Caco-2 (cell line): ENCODE measurements at regions not wholly inside any gene's neighbourhood (a gene's known extent, or its start where the extent isn't known, plus 50 kb on each side); places are given as distances from the start of the nearest gene placed in this dataset.

Experiments
- BruUV-seq: library from RNA; stranded (reverse); fragments of 400-500 nt; replicated peaks from 2 replicates; lab custom pipeline; 2021; lab: Mats Ljungman, UMichigan
- CTCF ChIA-PET: fragments of 300-600 bp; sonication (Branson Sonifier 250); formaldehyde crosslinking; loops from one replicate; lab custom pipeline; 2022; ENCODE audit warnings: antibody characterized with exemption; lab: Charles Lee
- POLR2A ChIA-PET: fragments of 300-600 bp; sonication (Branson Sonifier 250); formaldehyde crosslinking; loops from one replicate; lab custom pipeline; 2022; ENCODE audit warnings: antibody characterized with exemption; lab: Charles Lee
- DNase-seq, 2 experiments: peaks; one replicate each; pipeline versions ENCODE4 v3.0.0 to v3.0.0-alpha.2; 2020 to 2022
- H3K27me3 ChIP-seq: replicated peaks from 2 replicates; pipeline ENCODE4 v1.6.0; 2011; ENCODE audit warnings: low read length; ENCODE audit not compliant: control insufficient read depth, insufficient read depth
- H3K36me3 ChIP-seq: 2 replicates; pipeline ENCODE4 v1.5.1; 2011; ENCODE audit warnings: low read length; ENCODE audit not compliant: control insufficient read depth, insufficient read depth
- H3K4me1 ChIP-seq: fragments of 250-450 bp; sonication (Bioruptor Pico); 2 replicates; pipeline ENCODE4 v1.5.1; 2020; ENCODE audit warnings: mild to moderate bottlenecking
- H3K4me3 ChIP-seq: 2 replicates; pipeline ENCODE4 v1.5.1; 2011; ENCODE audit warnings: low read depth, mild to moderate bottlenecking, control low read depth, low read length
- H3K9me3 ChIP-seq: fragments of 250-450 bp; sonication (Bioruptor Pico); 2 replicates; pipeline ENCODE4 v1.5.1; 2020; ENCODE audit warnings: mild to moderate bottlenecking, moderate library complexity
- H3K27ac Mint-ChIP-seq: one replicate; pipeline ENCODE4 v1.8.0; 2022; ENCODE audit warnings: mixed read lengths; ENCODE audit not compliant: unreplicated experiment
- H3K27me3 Mint-ChIP-seq: one replicate; pipeline ENCODE4 v1.8.0; 2022; ENCODE audit warnings: mixed read lengths; ENCODE audit not compliant: insufficient read depth, unreplicated experiment
- H3K36me3 Mint-ChIP-seq: one replicate; pipeline ENCODE4 v1.8.0; 2022; ENCODE audit warnings: mild to moderate bottlenecking, mixed read lengths; ENCODE audit not compliant: insufficient read depth, unreplicated experiment
- H3K4me1 Mint-ChIP-seq: one replicate; pipeline ENCODE4 v1.8.0; 2022; ENCODE audit warnings: low read depth, mixed read lengths; ENCODE audit not compliant: unreplicated experiment
- H3K4me3 Mint-ChIP-seq: one replicate; pipeline ENCODE4 v1.8.0; 2022; ENCODE audit warnings: mild to moderate bottlenecking, moderate library complexity, mixed read lengths; ENCODE audit not compliant: unreplicated experiment
- H3K9me3 Mint-ChIP-seq: one replicate; pipeline ENCODE4 v1.8.0; 2022; ENCODE audit warnings: mixed read lengths; ENCODE audit not compliant: unreplicated experiment
- intact Hi-C: fragments of 100-400 bp; cut with micrococcal nuclease; formaldehyde crosslinking; loops from one replicate; pipeline ENCODE4 v1.10.0; 2022; ENCODE audit not compliant: unreplicated experiment
- TF ChIP-seq, protein P1 (sequence below), 2 experiments: fragments of 200-600 bp in 1 of 2; IDR thresholded peaks; 1 replicate in 1 of 2; 2 replicates in 1 of 2; pipeline versions ENCODE4 v1.5.1 to v1.8.0; 2011 to 2022; ENCODE audit warnings: antibody characterized with exemption in 1 of 2, control low read depth in 1 of 2, inconsistent platforms in 1 of 2, low read depth in 1 of 2, low read length in 1 of 2, mild to moderate bottlenecking in 1 of 2, moderate library complexity in 1 of 2; ENCODE audit not compliant: insufficient read depth in 1 of 2, severe bottlenecking in 1 of 2, unreplicated experiment in 1 of 2

DNA sequence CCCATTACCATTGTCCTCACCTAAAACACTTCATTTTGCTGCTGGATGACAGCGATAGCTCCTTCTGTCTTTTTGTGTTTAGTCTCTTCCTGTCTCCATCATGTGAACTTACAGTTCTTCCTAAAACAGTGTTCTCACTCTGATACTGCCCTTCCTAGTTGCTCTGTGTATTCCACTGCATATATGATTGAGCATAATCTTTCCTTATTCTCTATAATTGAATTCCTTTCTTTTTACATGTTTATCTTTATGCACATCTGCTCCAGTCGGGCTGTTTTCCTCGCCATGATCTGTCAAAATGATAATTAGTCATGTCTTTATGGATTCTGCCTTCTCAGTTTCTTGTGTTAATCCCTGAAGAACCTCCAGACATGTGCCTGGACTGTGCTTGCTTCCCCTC, 405.1 kb upstream of the SEMA6D start:
- intact Hi-C loops: no loop called here
- Mint-ChIP-seq H3K4me1 (no peaks in the 10 kb centered on the region), H3K4me3 (no peak overlapping the region), H3K27me3 (peaks cover 7% of the 10 kb centered on the region), H3K27ac (no peak overlapping the region), H3K9me3 (no peaks in the 10 kb centered on the region), H3K36me3 (no peaks in the 10 kb centered on the region)
- Histone ChIP-seq H3K4me3 (no peak overlapping the region), H3K36me3 (no peaks in the 10 kb centered on the region), H3K9me3 (no peaks in the 10 kb centered on the region), H3K27me3 (no peaks in the 10 kb centered on the region), H3K4me1 (no peaks in the 10 kb centered on the region)
- DNase-seq: no peak
- BruUV-seq: no TSS peak
- TF ChIP-seq, protein P1, sequence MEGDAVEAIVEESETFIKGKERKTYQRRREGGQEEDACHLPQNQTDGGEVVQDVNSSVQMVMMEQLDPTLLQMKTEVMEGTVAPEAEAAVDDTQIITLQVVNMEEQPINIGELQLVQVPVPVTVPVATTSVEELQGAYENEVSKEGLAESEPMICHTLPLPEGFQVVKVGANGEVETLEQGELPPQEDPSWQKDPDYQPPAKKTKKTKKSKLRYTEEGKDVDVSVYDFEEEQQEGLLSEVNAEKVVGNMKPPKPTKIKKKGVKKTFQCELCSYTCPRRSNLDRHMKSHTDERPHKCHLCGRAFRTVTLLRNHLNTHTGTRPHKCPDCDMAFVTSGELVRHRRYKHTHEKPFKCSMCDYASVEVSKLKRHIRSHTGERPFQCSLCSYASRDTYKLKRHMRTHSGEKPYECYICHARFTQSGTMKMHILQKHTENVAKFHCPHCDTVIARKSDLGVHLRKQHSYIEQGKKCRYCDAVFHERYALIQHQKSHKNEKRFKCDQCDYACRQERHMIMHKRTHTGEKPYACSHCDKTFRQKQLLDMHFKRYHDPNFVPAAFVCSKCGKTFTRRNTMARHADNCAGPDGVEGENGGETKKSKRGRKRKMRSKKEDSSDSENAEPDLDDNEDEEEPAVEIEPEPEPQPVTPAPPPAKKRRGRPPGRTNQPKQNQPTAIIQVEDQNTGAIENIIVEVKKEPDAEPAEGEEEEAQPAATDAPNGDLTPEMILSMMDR (IDR thresholded peaks at IDR 0.05; ENCODE audit: insufficient read depth in 1 of 2, low read depth in 1 of 2, low read length in 1 of 2, severe bottlenecking in 1 of 2, unreplicated experiment in 1 of 2): no peak
- ChIA-PET CTCF (no interaction called here), POLR2A (no interaction called here)

DNA sequence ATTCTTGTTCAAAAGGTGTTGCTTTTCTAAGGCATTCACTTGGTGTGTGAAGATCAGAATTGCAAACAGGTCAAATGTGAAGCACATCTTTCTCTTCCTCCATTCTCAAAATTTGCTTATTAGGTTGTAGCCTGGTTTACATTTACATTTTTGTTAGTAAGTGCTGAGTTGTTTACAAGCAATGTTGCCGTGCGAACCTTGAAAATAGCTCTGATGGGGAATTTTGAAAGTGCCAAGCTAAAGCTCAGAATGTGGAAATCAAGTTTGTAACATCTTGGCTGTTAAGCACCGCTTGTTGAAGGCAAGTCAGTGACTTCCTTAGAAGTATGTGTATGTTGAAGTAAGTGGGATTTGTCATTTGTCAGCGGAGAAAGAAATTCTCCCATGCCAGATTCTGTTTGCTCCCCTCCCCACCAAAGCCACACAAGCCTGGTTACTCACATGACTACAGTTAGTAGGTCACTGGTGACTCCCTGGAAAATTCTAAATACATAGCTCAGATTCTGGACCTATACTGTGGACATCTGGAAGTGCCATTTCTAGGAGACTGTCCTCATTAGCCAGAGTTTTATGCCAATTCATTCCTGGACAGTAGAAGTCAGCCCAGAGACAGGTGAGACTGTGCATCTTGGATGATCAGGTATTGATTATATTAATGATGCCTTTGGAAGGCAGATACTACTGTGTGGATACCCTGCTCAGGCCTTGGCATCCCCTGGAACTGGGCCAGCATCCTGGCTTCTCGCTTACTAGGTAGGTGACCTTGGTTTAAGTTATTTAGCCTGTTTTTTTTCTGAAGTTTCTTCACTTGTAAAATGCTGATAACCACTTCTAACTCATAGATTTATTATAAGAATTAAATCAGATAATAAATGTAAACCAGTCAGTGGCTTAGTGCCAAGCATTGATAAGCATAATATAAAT, 390.6 kb upstream of the SEMA6D start:
- Mint-ChIP-seq H3K9me3 (no peaks in the 10 kb centered on the region), H3K4me3 (no peak overlapping the region), H3K27me3 (peaks cover 3% of the 10 kb centered on the region), H3K27ac (no peak overlapping the region), H3K36me3 (no peaks in the 10 kb centered on the region), H3K4me1 (no peaks in the 10 kb centered on the region)
- intact Hi-C loops: no loop called here
- BruUV-seq: no TSS peak
- TF ChIP-seq, protein P1 (IDR thresholded peaks at IDR 0.05; ENCODE audit: insufficient read depth in 1 of 2, low read depth in 1 of 2, low read length in 1 of 2, severe bottlenecking in 1 of 2, unreplicated experiment in 1 of 2): no peak
- no peak for DNase-seq
- H3K27me3 ChIP-seq: no peaks in the 10 kb centered on the region; the same call in 1 of the 2 replicates
- no peaks in the 10 kb centered on the region for H3K36me3 ChIP-seq
- no peaks in the 10 kb centered on the region; the same call in 1 of the 2 replicates for H3K4me1 ChIP-seq
- no peak overlapping the region for H3K4me3 ChIP-seq
- no peaks in the 10 kb centered on the region for H3K9me3 ChIP-seq
- POLR2A ChIA-PET: no interaction called here
- CTCF ChIA-PET: no interaction called here

DNA sequence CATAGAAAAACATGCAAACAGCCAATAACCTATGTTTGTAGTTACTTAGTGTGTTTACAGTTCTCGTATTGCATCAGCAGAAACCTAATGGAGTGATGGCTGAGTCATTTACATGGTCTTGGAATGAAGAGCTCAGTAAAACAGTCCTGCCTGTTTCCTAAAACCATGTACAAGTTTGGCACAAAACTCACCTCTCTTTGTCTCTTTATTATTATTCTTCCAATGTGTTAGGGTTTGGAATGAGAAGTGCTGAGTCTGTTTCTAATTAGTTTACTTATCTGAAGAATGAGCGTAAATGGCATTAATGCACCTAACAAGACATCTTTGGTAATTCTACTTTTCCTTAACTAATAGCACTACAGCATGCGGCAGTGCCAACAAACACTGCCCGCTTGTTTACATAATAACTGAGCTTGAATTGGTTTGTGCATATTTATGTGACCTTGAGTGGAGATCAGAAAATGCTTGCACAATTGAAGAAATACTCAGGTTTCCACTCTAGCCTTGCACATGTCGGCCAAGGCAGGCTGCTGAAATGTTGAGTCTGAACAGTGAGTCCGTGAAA, 385.4 kb upstream of the SEMA6D start:
- H3K4me1 Mint-ChIP-seq: peaks cover 13% of the 10 kb centered on the region
- H3K36me3 ChIP-seq: no peaks in the 10 kb centered on the region
- H3K9me3 ChIP-seq: peaks cover 10% of the 10 kb centered on the region
- H3K27me3 ChIP-seq: no peaks in the 10 kb centered on the region; the same call in 1 of the 2 replicates
- TF ChIP-seq, protein P1 (IDR thresholded peaks at IDR 0.05; ENCODE audit: insufficient read depth in 1 of 2, low read depth in 1 of 2, low read length in 1 of 2, severe bottlenecking in 1 of 2, unreplicated experiment in 1 of 2): no peak
- CTCF ChIA-PET: no interaction called here
- H3K4me3 Mint-ChIP-seq: no peak overlapping the region
- intact Hi-C loops: loop anchor here (10.0 kb wide), 1 partner anchor 107 kb away; no protein-coding TSS in a partner anchor
- H3K4me3 ChIP-seq: no peak overlapping the region
- H3K9me3 Mint-ChIP-seq: peaks cover 32% of the 10 kb centered on the region
- H3K27me3 Mint-ChIP-seq: no peaks in the 10 kb centered on the region
- H3K36me3 Mint-ChIP-seq: no peaks in the 10 kb centered on the region
- POLR2A ChIA-PET: no interaction called here
- H3K27ac Mint-ChIP-seq: no peak overlapping the region
- H3K4me1 ChIP-seq: peaks cover 26% of the 10 kb centered on the region
- DNase-seq: no peak
- no TSS peak for BruUV-seq
